HG02571 (cell line): ENCODE measurements at regions not wholly inside any gene's neighbourhood (a gene's known extent, or its start where the extent isn't known, plus 50 kb on each side); places are given as distances from the start of the nearest gene placed in this dataset.
A peak's percentile ranks its signal among the peaks of the same experiment; 100 is the strongest.

Experiments
- ATAC-seq: cut with Tn5 transposase; IDR thresholded peaks from one replicate; pipeline ENCODE4 v1.9.1; 2021; ENCODE audit warnings: mild to moderate bottlenecking, moderate library complexity; ENCODE audit not compliant: unreplicated experiment

DNA sequence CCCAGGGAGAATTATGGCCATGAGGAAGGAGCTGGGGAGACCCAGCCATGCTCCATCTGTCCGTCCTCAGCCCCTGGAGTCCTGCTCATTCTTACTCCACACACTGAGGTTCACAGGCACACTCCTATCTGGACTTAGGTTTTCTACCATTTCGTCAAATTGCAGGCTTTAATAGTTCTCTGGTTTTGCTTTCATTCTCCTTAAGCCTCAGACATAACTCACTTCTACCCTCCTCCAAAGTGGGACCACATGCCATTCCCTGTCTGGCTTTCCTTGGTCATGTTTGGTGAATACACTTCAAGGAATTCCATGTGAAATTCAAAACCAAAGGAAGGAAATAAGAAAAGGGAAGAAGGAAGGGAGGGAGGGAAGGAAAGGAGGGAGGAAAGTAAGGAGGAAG is 115.7 kb downstream of the CMPK2 start:
- ATAC-seq, result no peak

GRCh38 chr2:6750411-6751158 is 115.1 kb downstream of the CMPK2 start:
- no peak for ATAC-seq

DNA sequence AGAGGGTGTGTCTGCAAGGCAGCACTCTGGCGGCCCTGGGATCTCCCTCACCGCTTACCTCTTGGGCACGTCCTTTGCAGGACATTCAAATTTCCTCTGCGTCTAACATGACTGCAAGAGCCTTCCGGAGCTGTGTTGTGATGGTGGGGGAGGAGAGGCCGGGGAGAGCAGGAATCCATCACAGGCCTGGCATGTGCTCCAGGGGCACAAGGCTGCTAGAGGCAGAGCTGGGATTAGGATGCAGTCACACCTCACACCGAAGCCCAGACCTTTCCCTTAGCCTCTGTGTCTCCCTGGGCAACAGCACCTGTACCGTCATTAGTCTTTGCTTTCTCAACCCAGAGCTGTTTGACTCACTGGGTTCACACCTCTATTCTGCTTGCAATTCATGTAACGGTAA is 111.3 kb downstream of the CMPK2 start:
- no peak for ATAC-seq

- ATAC-seq, result no peak
Observed at GRCh38 chr2:6755456-6755855, 110.3 kb downstream of the CMPK2 start.

GRCh38 chr2:6757215-6757614 is 108.5 kb downstream of the CMPK2 start:
- ATAC-seq, result no peak

- ATAC-seq, result no peak
Observed at GRCh38 chr2:6759689-6760088, 106.0 kb downstream of the CMPK2 start.

DNA sequence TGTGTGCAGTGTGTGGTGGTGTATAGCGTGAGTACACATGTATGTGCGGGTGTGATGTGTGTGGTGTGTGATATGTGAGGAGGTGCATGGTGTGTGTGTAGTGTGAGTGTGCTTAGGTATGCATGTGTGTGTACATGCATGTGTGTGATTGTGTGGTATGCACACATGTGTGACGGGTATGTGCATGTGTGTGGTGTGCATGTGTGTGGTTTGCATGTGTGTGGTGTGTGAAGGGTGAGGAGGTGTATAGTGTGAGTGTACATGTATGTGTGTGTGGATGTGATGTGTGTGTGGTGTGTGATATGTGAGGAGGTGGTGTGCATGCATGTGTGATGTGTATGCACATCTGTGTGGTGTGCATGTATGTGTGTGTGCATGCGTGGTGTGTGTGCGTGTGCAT is 105.6 kb downstream of the CMPK2 start:
- no peak for ATAC-seq

- no peak for ATAC-seq
Observed at GRCh38 chr2:6764968-6765723, 100.6 kb downstream of the CMPK2 start.

- no peak for ATAC-seq
Observed at GRCh38 chr2:6769346-6769745, 96.4 kb downstream of the CMPK2 start.

- no peak for ATAC-seq
Observed at GRCh38 chr2:6770006-6770405, 95.7 kb downstream of the CMPK2 start.

GRCh38 chr2:6771634-6772611 is 93.8 kb downstream of the CMPK2 start:
- no peak for ATAC-seq

GRCh38 chr2:6773007-6773693 is 92.6 kb downstream of the CMPK2 start:
- ATAC-seq, result peak; percentile 80

- no peak for ATAC-seq
Observed at GRCh38 chr2:6773694-6774044, 92.0 kb downstream of the CMPK2 start.

DNA sequence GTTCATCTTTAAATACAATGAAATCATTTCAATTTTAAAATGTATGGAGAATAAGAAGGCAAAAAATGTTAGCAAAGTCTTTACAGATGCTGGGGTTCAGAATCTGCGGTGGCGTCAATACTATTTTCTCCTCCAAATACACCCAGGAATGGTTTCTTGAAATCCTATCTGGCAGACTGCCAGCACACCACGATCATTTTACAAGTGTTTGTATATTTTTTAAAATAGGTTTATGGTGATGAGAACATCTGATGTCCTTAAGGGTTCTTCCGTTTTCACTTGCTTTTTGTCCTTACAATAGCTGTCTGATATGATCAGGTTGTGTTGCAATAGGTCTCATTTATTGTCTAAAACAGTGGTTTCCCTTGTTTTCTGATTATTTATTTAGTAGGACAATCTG is 89.6 kb downstream of the CMPK2 start:
- no peak for ATAC-seq

DNA sequence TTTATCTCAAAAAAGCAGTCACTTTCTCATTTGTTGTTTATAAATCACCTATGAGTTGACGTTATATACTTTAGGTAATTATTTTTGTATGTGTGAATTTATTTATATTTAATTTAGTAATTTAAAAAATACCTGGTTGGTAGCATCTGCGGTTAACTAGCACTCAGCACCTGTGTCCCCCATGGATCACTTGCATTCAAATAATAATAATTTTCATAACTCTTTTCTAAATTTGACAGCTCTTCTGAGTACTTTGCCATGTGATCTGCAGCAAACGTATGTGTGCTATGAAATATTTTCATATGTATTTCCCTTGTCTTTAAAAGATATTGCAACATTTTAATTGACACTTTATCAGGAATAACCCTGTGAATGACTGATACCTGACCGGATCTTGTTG is 88.1 kb downstream of the CMPK2 start:
- no peak for ATAC-seq

- ATAC-seq, result no peak
Observed at GRCh38 chr2:6780765-6781274, 84.9 kb downstream of the CMPK2 start.

- ATAC-seq, result no peak
Observed at GRCh38 chr2:6782517-6783237, 83.0 kb downstream of the CMPK2 start.

GRCh38 chr2:6783238-6783614 is 82.5 kb downstream of the CMPK2 start:
- no peak for ATAC-seq

GRCh38 chr2:6784291-6784690 is 81.4 kb downstream of the CMPK2 start:
- ATAC-seq, result no peak

DNA sequence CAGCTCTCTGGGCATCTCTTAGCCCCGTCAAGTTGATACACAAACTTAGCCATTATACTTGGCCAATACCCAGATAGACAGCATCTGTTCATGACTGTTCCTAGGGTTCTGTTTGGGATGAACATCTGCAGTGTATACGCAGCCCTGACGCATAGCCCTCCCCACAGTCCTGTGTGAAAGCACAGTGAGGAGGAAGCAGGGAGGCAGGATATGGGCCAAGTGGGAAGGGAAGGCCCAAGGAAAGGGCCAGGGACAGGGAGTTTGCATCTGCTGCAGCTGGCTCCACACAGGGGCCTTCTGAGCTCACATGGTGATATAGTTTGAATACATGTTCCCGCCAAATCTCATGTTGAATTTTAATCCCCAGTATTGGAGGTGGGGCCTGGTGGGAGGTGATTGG is 80.2 kb downstream of the CMPK2 start:
- no peak for ATAC-seq
